ENCODE measurements at regions not wholly inside any gene's neighbourhood (a gene's known extent, or its start where the extent isn't known, plus 50 kb on each side); places are given as distances from the start of the nearest gene placed in this dataset.

DNA sequence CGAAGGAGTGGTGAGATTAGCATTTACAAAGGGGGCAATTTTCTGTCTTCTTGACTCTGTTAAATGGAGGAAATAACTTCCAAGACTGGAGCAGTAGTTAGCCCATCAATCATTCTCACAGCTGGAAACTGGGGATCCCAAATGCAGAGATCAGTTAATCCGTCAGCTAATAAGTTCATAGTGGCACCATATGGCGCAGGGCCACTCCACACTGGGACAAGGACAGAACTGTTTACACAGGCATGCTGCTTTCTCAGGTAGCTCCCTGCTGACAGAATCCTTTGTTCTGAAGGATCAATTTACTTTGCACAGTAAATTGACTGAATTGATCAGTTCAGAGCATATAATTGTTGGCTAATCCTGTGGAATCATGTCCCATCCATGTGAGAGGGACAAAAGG is 395.7 kb downstream of the TMEM161B start:
- TF ChIP-seq, protein P1, sequence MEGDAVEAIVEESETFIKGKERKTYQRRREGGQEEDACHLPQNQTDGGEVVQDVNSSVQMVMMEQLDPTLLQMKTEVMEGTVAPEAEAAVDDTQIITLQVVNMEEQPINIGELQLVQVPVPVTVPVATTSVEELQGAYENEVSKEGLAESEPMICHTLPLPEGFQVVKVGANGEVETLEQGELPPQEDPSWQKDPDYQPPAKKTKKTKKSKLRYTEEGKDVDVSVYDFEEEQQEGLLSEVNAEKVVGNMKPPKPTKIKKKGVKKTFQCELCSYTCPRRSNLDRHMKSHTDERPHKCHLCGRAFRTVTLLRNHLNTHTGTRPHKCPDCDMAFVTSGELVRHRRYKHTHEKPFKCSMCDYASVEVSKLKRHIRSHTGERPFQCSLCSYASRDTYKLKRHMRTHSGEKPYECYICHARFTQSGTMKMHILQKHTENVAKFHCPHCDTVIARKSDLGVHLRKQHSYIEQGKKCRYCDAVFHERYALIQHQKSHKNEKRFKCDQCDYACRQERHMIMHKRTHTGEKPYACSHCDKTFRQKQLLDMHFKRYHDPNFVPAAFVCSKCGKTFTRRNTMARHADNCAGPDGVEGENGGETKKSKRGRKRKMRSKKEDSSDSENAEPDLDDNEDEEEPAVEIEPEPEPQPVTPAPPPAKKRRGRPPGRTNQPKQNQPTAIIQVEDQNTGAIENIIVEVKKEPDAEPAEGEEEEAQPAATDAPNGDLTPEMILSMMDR (conservative IDR thresholded peaks at IDR 0.05; ENCODE audit: low read depth in 2 of 2): no peak
- TF ChIP-seq EZH2 (IDR thresholded peaks at IDR 0.05; ENCODE audit: low read depth, unreplicated experiment) (no peak), JUNB (IDR thresholded peaks at IDR 0.05; ENCODE audit: unreplicated experiment) (no peak), EZH2phosphoT487 (IDR thresholded peaks at IDR 0.05; ENCODE audit: unreplicated experiment) (no peak), POLR2AphosphoS5 (IDR thresholded peaks at IDR 0.05; ENCODE audit: low read depth) (no peak)
- TF ChIP-seq, protein P2, sequence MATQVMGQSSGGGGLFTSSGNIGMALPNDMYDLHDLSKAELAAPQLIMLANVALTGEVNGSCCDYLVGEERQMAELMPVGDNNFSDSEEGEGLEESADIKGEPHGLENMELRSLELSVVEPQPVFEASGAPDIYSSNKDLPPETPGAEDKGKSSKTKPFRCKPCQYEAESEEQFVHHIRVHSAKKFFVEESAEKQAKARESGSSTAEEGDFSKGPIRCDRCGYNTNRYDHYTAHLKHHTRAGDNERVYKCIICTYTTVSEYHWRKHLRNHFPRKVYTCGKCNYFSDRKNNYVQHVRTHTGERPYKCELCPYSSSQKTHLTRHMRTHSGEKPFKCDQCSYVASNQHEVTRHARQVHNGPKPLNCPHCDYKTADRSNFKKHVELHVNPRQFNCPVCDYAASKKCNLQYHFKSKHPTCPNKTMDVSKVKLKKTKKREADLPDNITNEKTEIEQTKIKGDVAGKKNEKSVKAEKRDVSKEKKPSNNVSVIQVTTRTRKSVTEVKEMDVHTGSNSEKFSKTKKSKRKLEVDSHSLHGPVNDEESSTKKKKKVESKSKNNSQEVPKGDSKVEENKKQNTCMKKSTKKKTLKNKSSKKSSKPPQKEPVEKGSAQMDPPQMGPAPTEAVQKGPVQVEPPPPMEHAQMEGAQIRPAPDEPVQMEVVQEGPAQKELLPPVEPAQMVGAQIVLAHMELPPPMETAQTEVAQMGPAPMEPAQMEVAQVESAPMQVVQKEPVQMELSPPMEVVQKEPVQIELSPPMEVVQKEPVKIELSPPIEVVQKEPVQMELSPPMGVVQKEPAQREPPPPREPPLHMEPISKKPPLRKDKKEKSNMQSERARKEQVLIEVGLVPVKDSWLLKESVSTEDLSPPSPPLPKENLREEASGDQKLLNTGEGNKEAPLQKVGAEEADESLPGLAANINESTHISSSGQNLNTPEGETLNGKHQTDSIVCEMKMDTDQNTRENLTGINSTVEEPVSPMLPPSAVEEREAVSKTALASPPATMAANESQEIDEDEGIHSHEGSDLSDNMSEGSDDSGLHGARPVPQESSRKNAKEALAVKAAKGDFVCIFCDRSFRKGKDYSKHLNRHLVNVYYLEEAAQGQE (IDR thresholded peaks at IDR 0.05; ENCODE audit: unreplicated experiment): no peak

Measured in GM23338 (cell line).